ENCODE measurements at regions not wholly inside any gene's neighbourhood (a gene's known extent, or its start where the extent isn't known, plus 50 kb on each side); places are given as distances from the start of the nearest gene placed in this dataset.

GRCh38 chr3:23712656-23713559 is 92.8 kb upstream of the UBE2E1 start:
- peak overlapping the region; percentile 35 for H3K4me3 ChIP-seq (ENCODE audit: low read length)
- peak; percentile 94 for DNase-seq (ENCODE audit: low read depth)
- no peak; the same call in 1 of the 2 replicates for TF ChIP-seq CTCF (conservative IDR thresholded peaks at IDR 0.05; ENCODE audit: low read length)

GRCh38 chr3:23713641-23714040 is 92.1 kb upstream of the UBE2E1 start:
- DNase-seq (ENCODE audit: low read depth) = peak; percentile 55
- H3K4me3 ChIP-seq (ENCODE audit: low read length) = no peak overlapping the region
- no peak for TF ChIP-seq CTCF (conservative IDR thresholded peaks at IDR 0.05; ENCODE audit: low read length)

GRCh38 chr3:23720059-23720458 is 85.7 kb upstream of the UBE2E1 start:
- DNase-seq (ENCODE audit: low read depth) = no peak
- no peak overlapping the region for H3K4me3 ChIP-seq (ENCODE audit: low read length)
- TF ChIP-seq CTCF (conservative IDR thresholded peaks at IDR 0.05; ENCODE audit: low read length) = no peak

- TF ChIP-seq CTCF (conservative IDR thresholded peaks at IDR 0.05; ENCODE audit: low read length) = no peak
- DNase-seq (ENCODE audit: low read depth) = no peak
- H3K4me3 ChIP-seq (ENCODE audit: low read length) = no peak overlapping the region
These were observed 84.9 kb upstream of the UBE2E1 start for GRCh38 chr3:23720885-23721284.

GRCh38 chr3:23723141-23723540 is 82.6 kb upstream of the UBE2E1 start:
- TF ChIP-seq CTCF (conservative IDR thresholded peaks at IDR 0.05; ENCODE audit: low read length) = no peak
- DNase-seq (ENCODE audit: low read depth) = no peak
- no peak overlapping the region for H3K4me3 ChIP-seq (ENCODE audit: low read length)

- DNase-seq (ENCODE audit: low read depth) = no peak
- H3K4me3 ChIP-seq (ENCODE audit: low read length) = no peak overlapping the region
- TF ChIP-seq CTCF (conservative IDR thresholded peaks at IDR 0.05; ENCODE audit: low read length) = no peak
These were observed 81.8 kb upstream of the UBE2E1 start for GRCh38 chr3:23723930-23724329.
